GM19438 (cell line): ENCODE measurements at regions not wholly inside any gene's neighbourhood (a gene's known extent, or its start where the extent isn't known, plus 50 kb on each side); places are given as distances from the start of the nearest gene placed in this dataset.
"Not testable (repeated sequence)": the region's sequence is repeated elsewhere in the genome, so short reads cannot be mapped to it uniquely, and the experiment has no call there.

Experiments
- ATAC-seq: cut with Tn5 transposase; IDR thresholded peaks from one replicate; pipeline ENCODE4 v1.9.1; 2021; ENCODE audit warnings: low read depth; ENCODE audit not compliant: unreplicated experiment

DNA sequence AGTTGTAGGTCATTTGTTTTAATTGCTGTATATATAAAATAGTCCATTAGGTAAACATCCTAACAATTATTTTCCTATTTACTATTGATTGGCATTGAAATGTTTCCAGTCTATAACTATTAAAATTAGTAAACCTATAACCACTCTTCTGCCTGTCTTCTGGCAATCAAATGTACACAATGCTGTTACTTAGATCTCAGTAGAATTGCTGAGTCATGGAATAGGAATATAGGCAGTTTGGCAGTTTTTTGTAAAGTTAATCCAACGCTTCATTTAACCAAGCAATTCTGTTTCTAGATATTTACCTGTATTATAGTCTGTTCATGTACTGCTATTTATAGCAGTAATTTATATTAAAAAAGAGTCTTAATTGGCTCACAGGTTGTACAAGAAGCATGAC, 518.1 kb downstream of the DCDC2C start:
- no peak for ATAC-seq

DNA sequence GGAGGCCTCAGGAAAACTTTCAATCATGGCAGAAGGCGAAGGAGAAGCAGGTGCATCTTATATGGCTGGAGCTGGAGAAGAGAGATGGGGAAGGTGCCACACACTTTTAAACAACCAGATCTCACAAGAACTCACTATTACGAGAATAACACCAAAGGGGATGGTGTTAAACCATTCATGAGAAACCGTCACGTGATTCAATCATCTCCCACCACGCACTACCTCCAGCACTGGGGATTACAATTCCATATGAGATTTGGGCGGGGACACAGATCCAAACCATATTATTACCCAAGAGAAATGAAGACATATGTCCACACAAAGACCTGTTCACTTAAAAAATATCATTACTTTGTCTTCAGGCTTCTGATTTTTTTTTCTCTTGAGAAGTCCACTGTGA, 518.5 kb downstream of the DCDC2C start:
- ATAC-seq, result no peak

DNA sequence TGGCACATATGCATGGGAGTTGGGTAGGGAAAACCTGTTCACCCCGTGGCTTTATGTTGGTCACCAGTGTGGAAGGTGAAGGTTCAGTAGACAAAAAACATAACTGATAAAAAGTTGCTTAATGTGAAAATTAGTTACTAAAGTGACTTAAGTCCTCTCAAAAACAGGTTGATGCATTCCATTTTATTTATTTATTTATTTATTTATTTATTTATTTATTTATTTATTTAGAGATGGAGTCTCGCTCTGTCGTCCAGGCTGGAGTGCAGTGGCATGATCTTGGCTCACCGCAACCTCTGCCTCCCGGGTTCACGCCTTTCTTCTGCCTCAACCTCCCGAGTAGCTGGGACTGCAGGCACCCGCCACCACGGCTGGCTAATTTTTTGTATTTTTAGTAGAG, 541.0 kb downstream of the DCDC2C start:
- ATAC-seq, result not testable (repeated sequence)

DNA sequence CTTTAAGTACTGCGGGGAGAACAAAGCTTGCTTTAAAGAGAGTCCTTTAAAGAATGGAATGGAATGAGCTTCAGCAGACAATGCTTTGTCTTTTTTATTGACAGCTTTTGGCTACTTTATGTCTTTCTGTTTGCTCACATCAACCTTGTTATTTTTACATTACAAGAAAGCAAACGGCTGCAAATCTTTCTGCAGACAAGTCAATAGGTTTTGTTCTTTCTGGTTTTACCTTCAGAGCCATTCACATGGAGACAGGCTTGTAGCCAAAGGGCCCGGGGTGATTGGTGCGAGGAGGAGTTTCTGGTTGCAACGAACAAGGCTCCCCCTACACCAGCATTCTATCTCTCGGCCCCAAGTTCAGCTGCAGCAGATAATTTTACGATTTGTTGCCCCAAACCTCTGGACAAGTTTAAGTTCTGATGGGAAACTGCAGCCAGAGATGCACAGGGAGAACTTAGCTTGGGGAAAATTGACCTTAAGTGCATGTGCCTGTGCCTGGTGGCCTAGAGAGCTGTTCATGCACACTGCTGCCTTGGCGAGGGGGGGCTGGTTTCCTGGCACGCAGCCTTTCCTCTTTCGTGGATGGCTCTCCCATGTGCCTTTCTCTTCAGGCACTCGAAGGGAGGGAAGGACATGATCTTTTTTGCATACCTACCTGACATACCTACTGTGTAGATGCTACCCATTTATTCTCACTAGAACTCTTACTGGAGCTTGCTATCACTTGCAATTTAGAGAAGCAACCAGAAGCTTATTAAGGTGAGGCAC, 543.2 kb downstream of the DCDC2C start:
- no peak for ATAC-seq

DNA sequence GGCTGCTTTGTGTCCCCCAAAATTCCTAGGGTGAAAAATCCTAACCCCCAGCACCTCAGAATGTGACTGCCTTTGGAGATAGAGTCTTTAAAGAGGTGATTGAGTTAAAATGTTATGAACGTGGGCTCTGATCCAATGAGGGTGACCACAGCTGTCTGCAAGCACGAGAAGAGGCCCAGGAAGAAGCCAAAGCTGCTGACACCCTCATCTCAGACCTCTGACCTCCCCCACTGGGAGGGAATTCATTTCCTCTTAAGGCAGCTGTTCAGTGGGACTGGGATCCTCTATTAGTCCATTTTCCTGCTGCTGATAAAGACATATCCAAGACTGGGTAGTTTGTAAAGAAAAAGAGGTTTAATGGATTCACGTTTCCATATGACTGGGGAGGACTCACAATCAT, 544.4 kb downstream of the DCDC2C start:
- ATAC-seq, result no peak

DNA sequence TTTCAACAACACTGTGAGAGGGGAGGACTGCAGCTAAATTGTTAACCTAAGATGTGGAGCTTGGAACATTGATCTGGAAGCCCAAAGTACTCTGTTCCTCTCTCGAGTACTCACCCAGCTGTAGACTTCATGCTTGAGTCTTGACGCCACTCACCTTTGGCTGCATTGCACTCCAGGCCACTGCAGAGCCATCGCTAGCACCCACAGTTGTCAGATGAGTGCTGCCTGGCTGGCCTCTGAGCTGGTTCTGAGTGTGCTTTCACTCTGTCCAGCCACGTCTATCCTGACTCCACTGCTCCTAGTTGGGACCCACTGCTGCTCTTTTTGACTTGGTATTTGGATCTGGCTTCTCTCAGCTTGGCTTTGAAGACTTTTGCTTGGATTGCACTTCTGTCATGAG, 552.1 kb downstream of the DCDC2C start:
- ATAC-seq, result no peak

DNA sequence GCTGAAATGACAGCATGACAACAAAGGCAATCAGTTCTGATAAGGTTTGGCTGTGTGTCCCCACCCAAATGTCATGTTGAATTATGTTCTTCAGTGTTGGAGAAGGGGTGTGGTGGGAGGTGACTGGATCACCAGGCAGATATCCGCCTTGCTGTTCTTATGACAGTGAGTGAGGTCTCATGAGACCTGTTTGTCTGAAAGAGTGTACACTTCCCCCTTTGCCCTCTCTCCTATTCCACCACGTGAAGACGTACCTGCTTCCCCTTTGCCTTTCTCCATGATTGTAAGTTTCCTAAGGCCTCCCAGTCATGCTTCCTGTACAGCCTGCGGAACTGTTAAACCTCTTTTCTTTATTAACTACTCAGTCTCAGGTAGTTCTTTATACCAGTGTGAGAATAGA, 553.0 kb downstream of the DCDC2C start:
- no peak for ATAC-seq

DNA sequence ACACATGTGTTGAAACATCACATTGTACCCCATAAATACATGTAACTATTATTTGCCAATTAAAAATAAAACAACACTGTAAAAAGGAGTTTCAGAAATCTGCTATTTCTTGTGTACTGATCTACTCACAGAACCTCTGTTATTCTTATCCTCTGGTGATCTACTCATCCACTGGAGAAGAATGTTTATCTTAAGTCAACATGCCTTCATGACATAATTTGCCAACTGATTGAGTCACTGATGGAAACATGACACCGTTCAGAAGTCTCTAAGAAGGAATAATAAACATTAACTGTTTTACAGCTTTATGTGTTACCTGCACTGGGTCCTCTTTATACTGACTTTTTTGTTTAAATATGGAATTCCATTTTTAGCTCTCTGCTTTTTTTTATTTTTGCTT, 555.2 kb downstream of the DCDC2C start:
- ATAC-seq, result no peak

DNA sequence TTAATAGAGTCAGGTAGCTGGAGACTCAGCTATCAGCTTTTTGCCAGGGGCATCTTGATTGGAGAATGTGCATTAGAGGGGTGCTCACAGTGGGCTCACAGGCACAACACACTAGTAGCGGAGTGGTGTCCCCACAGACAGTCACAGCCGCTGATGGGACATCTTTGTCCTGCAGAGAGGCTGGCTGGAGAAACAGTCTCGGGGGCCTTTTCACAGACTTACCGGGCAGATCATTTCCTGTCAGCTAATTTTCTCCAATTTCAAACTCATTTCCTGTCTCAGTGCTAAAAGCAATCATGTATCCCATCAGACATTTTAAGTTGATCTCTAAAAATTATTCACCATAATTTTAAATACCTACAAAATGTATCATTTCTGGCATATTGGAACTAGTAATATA, 562.6 kb downstream of the DCDC2C start:
- ATAC-seq, result no peak

DNA sequence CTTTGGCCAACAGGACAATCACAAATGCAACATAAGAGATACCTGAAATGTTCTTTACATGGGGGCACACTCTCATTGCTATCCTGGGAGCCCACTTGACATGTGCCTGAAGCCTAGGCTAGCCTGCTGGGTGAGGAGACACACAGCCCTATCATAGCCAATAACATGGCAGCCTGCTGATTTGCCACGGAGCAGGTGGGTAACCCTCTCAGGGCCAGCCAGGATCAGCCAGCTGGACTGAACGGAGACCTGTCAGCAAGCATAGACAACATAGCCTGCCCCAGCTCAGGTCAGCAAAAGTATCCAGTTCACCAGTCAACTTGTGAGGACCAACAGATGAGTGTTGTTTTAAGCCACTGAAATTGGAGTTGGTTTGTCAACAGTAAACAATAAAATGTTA, 566.5 kb downstream of the DCDC2C start:
- ATAC-seq, result no peak

DNA sequence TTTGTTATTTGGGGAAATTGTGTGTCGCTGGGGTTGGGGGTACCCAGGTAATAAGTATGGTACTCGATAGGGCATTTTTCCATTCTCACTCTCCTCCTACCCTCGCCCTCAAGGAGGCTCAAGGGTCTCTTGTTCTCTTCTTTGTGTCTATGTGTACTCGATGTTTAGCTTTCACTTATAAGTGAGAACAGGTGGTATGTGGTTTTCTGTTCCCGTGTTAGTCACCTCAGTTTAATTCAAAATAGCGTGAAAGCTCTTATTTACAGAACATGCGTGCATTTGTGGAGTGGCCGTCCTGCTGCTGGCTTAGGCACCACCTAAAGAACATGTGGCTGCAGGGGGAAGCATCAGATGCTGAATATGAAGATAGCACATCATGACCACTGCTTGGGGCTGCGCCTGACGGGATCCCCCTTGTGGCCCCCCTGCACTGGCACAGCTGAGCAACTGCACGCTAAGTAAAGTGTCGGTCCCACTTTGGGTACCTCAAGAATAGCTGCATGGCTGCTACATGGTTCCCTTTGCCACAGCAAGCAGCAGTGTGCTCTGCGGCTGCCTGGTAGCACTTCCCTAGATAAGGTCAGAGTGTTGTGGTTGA, 569.0 kb downstream of the DCDC2C start:
- ATAC-seq, result no peak

DNA sequence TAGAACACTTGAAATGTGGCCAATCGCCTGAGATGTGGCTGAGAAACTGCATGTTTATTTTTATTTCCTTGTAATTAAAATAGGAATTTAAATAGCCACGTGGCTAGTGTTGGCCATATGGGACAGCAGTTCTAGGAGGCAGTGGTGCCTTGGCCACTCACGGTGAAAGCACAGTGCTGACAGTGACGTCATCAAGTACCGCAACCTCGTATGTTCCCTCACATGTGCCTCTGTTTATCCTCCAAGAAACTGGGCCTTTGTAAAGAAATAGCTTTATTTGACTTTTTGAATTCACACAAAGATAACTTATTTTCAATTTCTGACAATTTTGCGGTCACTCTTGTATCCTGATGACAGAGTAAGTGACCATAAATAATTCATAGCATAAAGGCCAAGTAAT, 575.0 kb downstream of the DCDC2C start:
- no peak for ATAC-seq

DNA sequence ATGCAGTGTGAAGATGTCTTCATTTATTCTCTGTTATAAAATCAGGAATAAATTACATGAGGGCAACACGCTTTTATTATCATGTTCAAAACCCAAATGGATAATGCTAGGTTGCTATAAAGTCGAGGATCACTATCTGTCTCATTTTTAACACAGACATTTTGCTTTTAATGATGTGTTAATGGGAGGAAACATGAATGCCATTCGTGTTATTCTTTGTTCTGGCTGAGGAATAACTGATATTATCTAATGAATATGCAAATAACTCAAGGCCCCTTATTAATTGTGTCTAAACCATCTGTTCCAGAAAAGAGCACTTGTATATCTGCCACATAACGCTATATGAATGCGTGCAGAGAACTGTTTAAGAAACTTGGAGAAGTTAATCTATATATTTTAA, 576.1 kb downstream of the DCDC2C start:
- ATAC-seq, result no peak

DNA sequence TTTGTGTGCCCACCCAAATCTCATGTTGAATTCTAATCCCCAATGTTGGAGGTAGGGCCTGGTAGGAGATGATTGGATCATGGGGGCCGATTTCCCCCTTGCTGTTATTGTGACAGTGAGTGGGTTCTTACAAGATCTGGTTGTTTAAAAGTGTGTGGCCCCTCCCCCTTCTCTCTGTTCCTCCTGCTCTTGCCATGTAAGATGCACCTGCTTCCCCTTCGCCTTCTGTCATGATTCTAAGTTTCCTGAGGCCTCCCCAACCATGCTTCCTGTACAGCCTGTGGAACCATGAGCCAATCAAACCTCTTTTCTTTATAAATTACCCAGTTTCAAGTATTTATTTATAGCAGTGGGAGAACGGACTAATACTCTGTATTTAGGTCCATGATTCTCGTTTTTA, 588.1 kb downstream of the DCDC2C start:
- ATAC-seq, result no peak

DNA sequence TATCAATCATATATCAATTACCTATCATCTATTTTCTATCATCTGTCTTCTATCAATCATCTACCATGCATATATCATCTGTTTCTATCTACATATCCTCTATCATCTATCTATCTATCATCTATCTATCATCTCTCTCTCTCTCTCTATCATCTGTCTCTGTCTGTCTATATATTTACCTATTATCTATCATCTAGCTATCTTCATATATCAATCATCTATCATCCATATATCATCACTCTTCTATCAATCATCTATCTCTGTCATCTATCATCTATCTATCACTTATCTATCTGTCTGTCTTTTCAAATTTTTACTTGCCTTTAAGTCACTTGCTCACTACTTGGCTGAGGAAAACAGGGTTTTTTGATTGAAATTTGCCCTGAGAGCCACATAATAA, 592.3 kb downstream of the DCDC2C start:
- ATAC-seq, result no peak

DNA sequence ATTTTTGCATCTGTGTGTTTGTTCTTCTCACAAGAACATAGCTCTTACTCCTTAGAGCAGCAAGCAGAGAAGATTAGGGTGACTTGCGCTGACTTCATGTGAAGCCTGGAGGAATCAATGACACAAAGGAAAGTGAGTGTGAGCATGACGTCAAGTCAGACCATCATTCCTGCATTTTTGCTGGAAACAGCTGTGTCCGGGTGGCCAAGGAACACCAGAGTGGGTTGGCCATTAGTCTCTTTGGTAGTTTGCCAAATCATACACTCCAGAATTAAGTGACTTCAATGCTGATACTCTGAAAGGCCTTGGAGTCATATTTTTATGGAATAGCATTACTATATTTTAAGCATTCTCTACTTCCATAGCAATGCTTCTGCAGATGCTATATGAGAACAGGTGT, 597.2 kb downstream of the DCDC2C start:
- ATAC-seq, result no peak

DNA sequence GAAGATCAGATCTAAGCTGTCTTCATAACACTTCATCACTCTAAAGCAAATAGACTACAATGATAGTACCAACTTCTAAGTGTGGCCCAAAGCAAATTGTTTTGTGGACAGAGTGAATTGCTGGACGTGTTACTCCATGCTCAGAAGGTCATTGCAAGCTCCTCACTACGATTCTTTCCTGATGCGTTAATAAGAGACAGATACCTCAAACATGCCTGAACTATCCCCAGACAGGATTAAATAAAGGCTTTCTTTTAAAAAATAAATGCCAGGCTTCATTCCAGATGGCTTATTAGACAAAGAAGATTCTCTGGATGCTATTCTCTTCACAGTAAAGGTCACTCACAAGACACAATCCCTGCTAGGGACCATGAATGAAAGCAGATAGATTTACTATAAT, 621.2 kb downstream of the DCDC2C start:
- ATAC-seq, result no peak

DNA sequence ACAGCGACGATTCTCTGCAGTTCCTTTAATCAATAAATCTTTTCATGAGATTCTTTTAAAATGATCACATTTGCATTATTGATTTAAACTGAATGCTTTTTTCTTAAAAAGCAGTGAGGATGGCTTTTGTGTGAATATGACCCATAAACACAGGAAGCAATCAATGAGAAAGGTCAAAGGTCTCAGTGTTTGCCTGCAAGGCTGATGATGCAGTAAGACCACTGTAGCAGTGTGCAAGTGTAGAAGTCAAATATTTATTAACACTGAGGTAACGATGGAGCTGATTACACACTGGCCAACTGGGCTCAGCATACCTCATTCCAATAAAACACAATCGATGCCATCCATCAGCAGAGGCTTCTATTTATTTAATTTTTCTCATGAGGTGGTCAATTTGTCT, 633.5 kb downstream of the DCDC2C start:
- no peak for ATAC-seq

DNA sequence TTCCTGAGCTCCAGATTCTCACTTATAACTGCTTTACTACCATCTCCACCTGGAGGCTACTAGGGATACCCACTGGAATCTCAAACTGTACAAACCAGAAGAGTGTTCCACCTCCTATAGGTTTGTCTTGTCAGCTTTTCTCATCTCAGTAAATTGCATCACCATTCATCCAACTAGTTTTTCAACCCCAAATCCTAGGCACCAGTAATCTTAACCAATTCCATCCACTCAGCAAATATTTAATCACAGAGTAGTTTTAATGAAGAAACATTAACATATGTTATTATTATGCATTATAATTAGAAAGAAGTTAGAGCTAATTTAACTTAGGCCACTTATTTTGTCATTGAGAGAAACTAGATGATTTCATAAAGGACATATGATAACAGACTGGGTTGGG, 635.0 kb downstream of the DCDC2C start:
- no peak for ATAC-seq

DNA sequence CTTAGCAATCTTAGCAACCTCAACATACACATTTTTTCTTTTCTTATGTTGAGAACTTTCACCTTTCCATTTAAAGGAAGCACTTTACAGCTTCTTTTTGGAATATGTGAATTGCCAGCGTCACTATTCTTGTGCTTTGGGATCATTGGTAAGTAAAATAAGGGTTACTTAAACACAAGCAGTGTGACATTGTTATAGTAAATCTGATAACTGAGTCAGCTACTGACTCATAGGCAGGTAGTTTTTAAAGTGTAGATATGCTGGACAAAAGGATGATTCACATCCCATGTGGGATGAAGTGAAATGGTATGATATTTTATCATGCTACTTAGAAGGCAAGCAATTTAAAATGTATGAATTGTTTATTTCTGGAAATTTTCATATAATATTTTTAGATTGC, 637.2 kb downstream of the DCDC2C start:
- no peak for ATAC-seq

DNA sequence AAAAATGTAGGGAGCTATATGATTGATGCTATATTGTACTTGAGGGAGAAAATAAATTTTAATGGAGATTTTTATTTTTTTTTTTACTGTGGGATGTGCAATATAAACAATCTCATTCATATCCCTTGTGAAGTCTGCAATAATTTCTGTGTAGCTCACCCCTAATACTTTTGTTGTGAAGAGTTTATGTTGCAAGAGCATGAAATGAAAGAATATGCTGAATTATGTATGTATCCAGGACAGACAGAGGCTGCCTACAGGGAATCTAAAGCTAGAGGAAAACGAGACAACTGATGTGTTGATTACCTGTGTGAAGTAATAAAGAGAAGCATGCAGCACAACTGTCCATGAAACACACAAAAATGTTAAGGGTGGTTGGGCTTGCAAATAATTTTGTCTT, 643.3 kb downstream of the DCDC2C start:
- ATAC-seq, result no peak

DNA sequence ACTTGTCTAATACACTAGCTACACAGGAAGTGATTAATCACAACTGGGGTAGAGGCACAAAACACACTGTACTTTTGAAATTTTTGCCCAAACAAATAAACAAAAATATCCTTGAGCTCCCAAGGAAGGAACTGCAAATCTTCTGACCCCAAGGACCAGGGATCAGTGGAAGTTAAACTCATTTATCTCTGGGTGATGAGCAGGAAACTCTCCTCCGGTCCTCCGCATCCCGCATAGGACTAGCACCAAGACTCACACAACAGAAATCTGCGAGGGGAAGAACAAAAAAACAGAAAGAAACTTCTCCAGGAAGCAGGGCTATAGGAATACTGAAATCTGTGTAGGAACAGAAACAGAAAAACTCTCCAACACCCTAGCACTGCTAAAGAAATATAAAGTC, 650.3 kb downstream of the DCDC2C start:
- ATAC-seq, result no peak

DNA sequence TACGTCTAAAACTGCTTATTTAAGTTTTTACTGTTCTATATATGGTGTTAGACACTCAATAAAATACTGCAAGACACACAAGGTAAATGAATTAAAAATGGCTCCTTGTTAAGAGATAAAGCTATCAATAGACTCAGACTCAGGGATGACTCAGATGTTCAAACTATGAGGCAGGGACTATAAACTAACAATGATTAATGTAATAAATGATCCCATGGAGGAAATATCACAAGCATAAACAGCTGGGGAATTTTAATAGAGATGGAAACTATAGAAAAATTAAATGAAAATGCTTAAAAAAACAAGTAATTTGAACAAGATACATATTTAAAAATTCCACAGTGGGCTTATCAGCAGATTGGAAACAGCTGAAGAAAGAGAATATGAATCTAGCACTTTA, 650.8 kb downstream of the DCDC2C start:
- ATAC-seq, result no peak
